ENCODE measurements at regions not wholly inside any gene's neighbourhood (a gene's known extent, or its start where the extent isn't known, plus 50 kb on each side); places are given as distances from the start of the nearest gene placed in this dataset.

GRCh38 chr16:77591347-77591746 is 131.0 kb upstream of the NUDT7 start:
- DNase-seq (ENCODE audit: low read depth in 2 of 2, low spot score in 1 of 2), result no peak

- DNase-seq (ENCODE audit: low read depth in 2 of 2, low spot score in 1 of 2), result no peak
These were observed 130.3 kb upstream of the NUDT7 start for GRCh38 chr16:77592021-77592420.

GRCh38 chr16:77594057-77594456 is 128.3 kb upstream of the NUDT7 start:
- no peak for DNase-seq (ENCODE audit: low read depth in 2 of 2, low spot score in 1 of 2)

GRCh38 chr16:77594799-77595596 is 127.3 kb upstream of the NUDT7 start:
- no peak for DNase-seq (ENCODE audit: low read depth in 2 of 2, low spot score in 1 of 2)

GRCh38 chr16:77596261-77596660 is 126.1 kb upstream of the NUDT7 start:
- no peak for DNase-seq (ENCODE audit: low read depth in 2 of 2, low spot score in 1 of 2)

GRCh38 chr16:77599793-77600415 is 122.4 kb upstream of the NUDT7 start:
- DNase-seq (ENCODE audit: low read depth in 2 of 2, low spot score in 1 of 2), result no peak

- no peak for DNase-seq (ENCODE audit: low read depth in 2 of 2, low spot score in 1 of 2)
These were observed 121.8 kb upstream of the NUDT7 start for GRCh38 chr16:77600555-77600954.

- DNase-seq (ENCODE audit: low read depth in 2 of 2, low spot score in 1 of 2), result no peak
These were observed 118.7 kb upstream of the NUDT7 start for GRCh38 chr16:77603656-77604055.

GRCh38 chr16:77610496-77610895 is 111.8 kb upstream of the NUDT7 start:
- no peak for DNase-seq (ENCODE audit: low read depth in 2 of 2, low spot score in 1 of 2)

- DNase-seq (ENCODE audit: low read depth in 2 of 2, low spot score in 1 of 2), result no peak
These were observed 110.9 kb upstream of the NUDT7 start for GRCh38 chr16:77611386-77611785.

- no peak for DNase-seq (ENCODE audit: low read depth in 2 of 2, low spot score in 1 of 2)
These were observed 109.7 kb upstream of the NUDT7 start for GRCh38 chr16:77612596-77612995.

- no peak for DNase-seq (ENCODE audit: low read depth in 2 of 2, low spot score in 1 of 2)
These were observed 109.2 kb upstream of the NUDT7 start for GRCh38 chr16:77613095-77613494.

- no peak for DNase-seq (ENCODE audit: low read depth in 2 of 2, low spot score in 1 of 2)
These were observed 104.8 kb upstream of the NUDT7 start for GRCh38 chr16:77617553-77617952.

GRCh38 chr16:77617996-77618395 is 104.3 kb upstream of the NUDT7 start:
- no peak for DNase-seq (ENCODE audit: low read depth in 2 of 2, low spot score in 1 of 2)

GRCh38 chr16:77618951-77619350 is 103.4 kb upstream of the NUDT7 start:
- DNase-seq (ENCODE audit: low read depth in 2 of 2, low spot score in 1 of 2), result no peak

GRCh38 chr16:77624085-77624484 is 98.2 kb upstream of the NUDT7 start:
- DNase-seq (ENCODE audit: low read depth in 2 of 2, low spot score in 1 of 2), result no peak

- DNase-seq (ENCODE audit: low read depth in 2 of 2, low spot score in 1 of 2), result no peak
These were observed 85.7 kb upstream of the NUDT7 start for GRCh38 chr16:77636615-77637014.

GRCh38 chr16:77637940-77638339 is 84.4 kb upstream of the NUDT7 start:
- DNase-seq (ENCODE audit: low read depth in 2 of 2, low spot score in 1 of 2), result no peak

GRCh38 chr16:77643176-77643575 is 79.1 kb upstream of the NUDT7 start:
- DNase-seq (ENCODE audit: low read depth in 2 of 2, low spot score in 1 of 2), result no peak

GRCh38 chr16:77645764-77646163 is 76.5 kb upstream of the NUDT7 start:
- no peak for DNase-seq (ENCODE audit: low read depth in 2 of 2, low spot score in 1 of 2)

GRCh38 chr16:77647726-77648125 is 74.6 kb upstream of the NUDT7 start:
- no peak for DNase-seq (ENCODE audit: low read depth in 2 of 2, low spot score in 1 of 2)

GRCh38 chr16:77650761-77651160 is 71.6 kb upstream of the NUDT7 start:
- DNase-seq (ENCODE audit: low read depth in 2 of 2, low spot score in 1 of 2), result no peak

GRCh38 chr16:77652399-77652798 is 69.9 kb upstream of the NUDT7 start:
- no peak for DNase-seq (ENCODE audit: low read depth in 2 of 2, low spot score in 1 of 2)
